Fibroblast of lung (primary cell): ENCODE measurements at regions not wholly inside any gene's neighbourhood (a gene's known extent, or its start where the extent isn't known, plus 50 kb on each side); places are given as distances from the start of the nearest gene placed in this dataset.

Experiments
- DNase-seq, 2 donors: peaks; one replicate each; pipeline versions ENCODE4 v3.0.0 to v3.0.0-alpha.2; 2010; ENCODE audit warnings: low read depth in 2 of 2
- H2AFZ ChIP-seq: 2 replicates; pipeline ENCODE4 v1.5.1; 2012; ENCODE audit warnings: low read length, control low read depth, inconsistent platforms
- H3K27ac ChIP-seq: 2 replicates; pipeline ENCODE4 v1.5.1; 2011; ENCODE audit warnings: low read length, control low read depth; ENCODE audit not compliant: insufficient read depth
- H3K27me3 ChIP-seq: 2 replicates; pipeline ENCODE4 v1.5.1; 2011; ENCODE audit warnings: mild to moderate bottlenecking, low read length; ENCODE audit not compliant: control insufficient read depth, insufficient read depth
- H3K36me3 ChIP-seq: 2 replicates; pipeline ENCODE4 v1.5.1; 2011; ENCODE audit warnings: low read length; ENCODE audit not compliant: control insufficient read depth, insufficient read depth
- H3K4me1 ChIP-seq: 2 replicates; pipeline ENCODE4 v1.5.1; 2011; ENCODE audit warnings: low read length; ENCODE audit not compliant: control insufficient read depth, insufficient read depth; ENCODE audit errors: extremely low read depth
- H3K4me2 ChIP-seq: 2 replicates; pipeline ENCODE4 v1.5.1; 2011; ENCODE audit warnings: low read length, control low read depth; ENCODE audit not compliant: insufficient read depth; ENCODE audit errors: extremely low read depth
- H3K4me3 ChIP-seq, 4 experiments: fragments of 200-600 bp in 1 of 4; sonication (generic) in 1 of 4; replicated peaks in 1 of 4; 2 replicates each; pipeline ENCODE4 v1.5.1; 2011 to 2016; ENCODE audit warnings: low read length in 4 of 4, low read depth in 3 of 4, mild to moderate bottlenecking in 3 of 4, control low read depth in 2 of 4, inconsistent platforms in 1 of 4, mixed read lengths in 1 of 4; ENCODE audit not compliant: insufficient read depth in 1 of 4; ENCODE audit errors: control extremely low read depth in 1 of 4
- H3K79me2 ChIP-seq: 2 replicates; pipeline ENCODE4 v1.5.1; 2012; ENCODE audit warnings: mild to moderate bottlenecking, low read length, inconsistent platforms; ENCODE audit not compliant: control insufficient read depth, insufficient read depth
- H3K9ac ChIP-seq: 2 replicates; pipeline ENCODE4 v1.5.1; 2011; ENCODE audit warnings: mild to moderate bottlenecking, low read length, control low read depth; ENCODE audit not compliant: insufficient read depth
- H3K9me3 ChIP-seq: 2 replicates; pipeline ENCODE4 v1.5.1; 2012; ENCODE audit warnings: low read depth, low read length; ENCODE audit not compliant: control insufficient read depth, insufficient read depth
- H4K20me1 ChIP-seq: 2 replicates; pipeline ENCODE4 v1.5.1; 2011; ENCODE audit warnings: low read length; ENCODE audit not compliant: control insufficient read depth, insufficient read depth; ENCODE audit errors: extremely low read depth
- EZH2 ChIP-seq: IDR thresholded peaks from 2 replicates; pipeline ENCODE4 v1.5.1; 2012; ENCODE audit warnings: low read length, control low read depth, mild to moderate bottlenecking; ENCODE audit errors: missing control alignments
- TF ChIP-seq, protein P1 (sequence below), 2 donors: IDR thresholded peaks in 1 of 2; conservative IDR thresholded peaks in 1 of 2; 1 replicate in 1 of 2; 2 replicates in 1 of 2; pipeline ENCODE4 v1.5.1; 2011 to 2012; ENCODE audit warnings: low read length in 2 of 2, control low read depth in 1 of 2, inconsistent platforms in 1 of 2, low read depth in 1 of 2, mild to moderate bottlenecking in 1 of 2

DNA sequence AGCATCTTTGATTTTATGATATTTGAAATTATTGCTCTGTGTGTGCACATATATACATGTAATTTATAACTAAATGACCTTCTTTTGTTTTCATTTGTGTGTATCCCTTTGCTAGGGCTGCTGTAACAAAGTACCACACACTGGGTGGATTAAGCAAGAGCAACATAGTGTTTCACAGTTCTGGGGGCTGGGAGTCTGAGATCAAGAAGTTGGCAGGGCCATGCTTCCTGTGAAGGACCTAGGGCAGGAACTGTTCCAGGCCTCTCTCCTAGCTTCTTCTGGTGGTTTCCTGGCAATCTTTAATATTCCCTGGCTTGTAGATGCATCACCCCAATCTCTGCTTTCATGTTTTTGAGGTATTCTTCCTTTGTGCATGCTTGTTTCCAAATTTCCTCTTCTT lies 1043.9 kb downstream of the TSN start:
- no peaks in the 10 kb centered on the region for H3K27me3 ChIP-seq
- no peaks in the 10 kb centered on the region for H3K4me1 ChIP-seq
- H3K36me3 ChIP-seq = no peaks in the 10 kb centered on the region
- H2AFZ ChIP-seq = no peak overlapping the region
- no peak for DNase-seq
- no peaks in the 10 kb centered on the region for H4K20me1 ChIP-seq
- H3K79me2 ChIP-seq = no peaks in the 10 kb centered on the region
- no peak overlapping the region for H3K27ac ChIP-seq
- H3K9me3 ChIP-seq = no peaks in the 10 kb centered on the region
- H3K4me3 ChIP-seq = no peak overlapping the region
- TF ChIP-seq, protein P1, sequence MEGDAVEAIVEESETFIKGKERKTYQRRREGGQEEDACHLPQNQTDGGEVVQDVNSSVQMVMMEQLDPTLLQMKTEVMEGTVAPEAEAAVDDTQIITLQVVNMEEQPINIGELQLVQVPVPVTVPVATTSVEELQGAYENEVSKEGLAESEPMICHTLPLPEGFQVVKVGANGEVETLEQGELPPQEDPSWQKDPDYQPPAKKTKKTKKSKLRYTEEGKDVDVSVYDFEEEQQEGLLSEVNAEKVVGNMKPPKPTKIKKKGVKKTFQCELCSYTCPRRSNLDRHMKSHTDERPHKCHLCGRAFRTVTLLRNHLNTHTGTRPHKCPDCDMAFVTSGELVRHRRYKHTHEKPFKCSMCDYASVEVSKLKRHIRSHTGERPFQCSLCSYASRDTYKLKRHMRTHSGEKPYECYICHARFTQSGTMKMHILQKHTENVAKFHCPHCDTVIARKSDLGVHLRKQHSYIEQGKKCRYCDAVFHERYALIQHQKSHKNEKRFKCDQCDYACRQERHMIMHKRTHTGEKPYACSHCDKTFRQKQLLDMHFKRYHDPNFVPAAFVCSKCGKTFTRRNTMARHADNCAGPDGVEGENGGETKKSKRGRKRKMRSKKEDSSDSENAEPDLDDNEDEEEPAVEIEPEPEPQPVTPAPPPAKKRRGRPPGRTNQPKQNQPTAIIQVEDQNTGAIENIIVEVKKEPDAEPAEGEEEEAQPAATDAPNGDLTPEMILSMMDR (conservative IDR thresholded peaks at IDR 0.05 in 1 of 2, IDR thresholded peaks at IDR 0.05 in 1 of 2; ENCODE audit: low read depth in 1 of 2, low read length in 2 of 2) = no peak
- no peak for TF ChIP-seq EZH2
- no peak overlapping the region for H3K9ac ChIP-seq
- H3K4me2 ChIP-seq = no peak overlapping the region

DNA sequence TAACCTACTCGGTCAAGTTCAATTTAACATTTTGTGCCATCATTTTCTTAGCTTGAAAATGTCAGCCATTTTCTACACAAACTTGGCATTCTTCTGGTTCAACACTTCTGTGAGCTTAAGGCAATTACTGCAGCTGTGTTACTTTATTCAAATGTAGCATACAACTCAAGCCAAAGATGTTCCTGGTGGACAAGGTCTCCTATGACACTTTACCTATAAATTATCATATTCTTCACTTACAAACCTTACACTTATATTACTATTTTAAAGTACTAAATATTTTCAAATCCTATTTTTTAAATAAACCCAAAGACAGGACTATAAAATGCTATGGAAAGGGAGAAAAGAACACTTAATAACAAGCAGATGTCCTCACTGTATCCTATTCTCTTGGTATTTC lies 1045.3 kb downstream of the TSN start:
- no peaks in the 10 kb centered on the region for H4K20me1 ChIP-seq
- TF ChIP-seq, protein P1 (conservative IDR thresholded peaks at IDR 0.05 in 1 of 2, IDR thresholded peaks at IDR 0.05 in 1 of 2; ENCODE audit: low read depth in 1 of 2, low read length in 2 of 2) = no peak
- TF ChIP-seq EZH2 = no peak
- H3K36me3 ChIP-seq = no peaks in the 10 kb centered on the region
- no peaks in the 10 kb centered on the region for H3K79me2 ChIP-seq
- H3K27me3 ChIP-seq = no peaks in the 10 kb centered on the region
- no peak overlapping the region for H3K27ac ChIP-seq
- no peak for DNase-seq
- H3K4me3 ChIP-seq = no peak overlapping the region
- H3K9me3 ChIP-seq = no peaks in the 10 kb centered on the region
- no peak overlapping the region for H3K4me2 ChIP-seq
- H3K9ac ChIP-seq = no peak overlapping the region
- no peaks in the 10 kb centered on the region for H3K4me1 ChIP-seq
- no peak overlapping the region for H2AFZ ChIP-seq

DNA sequence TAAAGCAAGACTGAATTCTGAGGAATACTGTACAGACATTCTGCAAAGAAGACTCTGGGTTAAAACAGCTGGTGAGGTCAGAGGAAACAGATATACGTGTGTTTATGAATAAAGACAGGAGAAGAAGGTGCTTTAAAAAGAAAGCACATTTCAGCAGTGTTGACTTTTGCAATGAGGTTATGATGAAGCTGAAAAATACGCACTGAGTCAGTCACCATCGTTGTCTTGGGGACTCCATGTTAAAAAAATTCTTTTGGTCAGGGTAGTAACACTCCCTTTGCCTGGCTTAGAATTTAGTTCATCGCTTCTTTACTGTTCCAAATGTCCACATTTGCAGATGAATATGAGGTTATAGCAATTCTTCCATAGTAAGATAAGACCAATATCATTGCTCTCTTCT lies 1049.0 kb downstream of the TSN start:
- no peaks in the 10 kb centered on the region for H3K79me2 ChIP-seq
- no peak overlapping the region for H2AFZ ChIP-seq
- no peaks in the 10 kb centered on the region for H3K9me3 ChIP-seq
- no peak overlapping the region for H3K4me3 ChIP-seq
- no peak overlapping the region for H3K9ac ChIP-seq
- no peak for DNase-seq
- H3K27ac ChIP-seq = no peak overlapping the region
- H3K27me3 ChIP-seq = no peaks in the 10 kb centered on the region
- H3K36me3 ChIP-seq = no peaks in the 10 kb centered on the region
- no peak overlapping the region for H3K4me2 ChIP-seq
- no peak for TF ChIP-seq EZH2
- TF ChIP-seq, protein P1 (conservative IDR thresholded peaks at IDR 0.05 in 1 of 2, IDR thresholded peaks at IDR 0.05 in 1 of 2; ENCODE audit: low read depth in 1 of 2, low read length in 2 of 2) = no peak
- H3K4me1 ChIP-seq = no peaks in the 10 kb centered on the region
- H4K20me1 ChIP-seq = no peaks in the 10 kb centered on the region
